ENCODE measurements at regions not wholly inside any gene's neighbourhood (a gene's known extent, or its start where the extent isn't known, plus 50 kb on each side); places are given as distances from the start of the nearest gene placed in this dataset.

DNA sequence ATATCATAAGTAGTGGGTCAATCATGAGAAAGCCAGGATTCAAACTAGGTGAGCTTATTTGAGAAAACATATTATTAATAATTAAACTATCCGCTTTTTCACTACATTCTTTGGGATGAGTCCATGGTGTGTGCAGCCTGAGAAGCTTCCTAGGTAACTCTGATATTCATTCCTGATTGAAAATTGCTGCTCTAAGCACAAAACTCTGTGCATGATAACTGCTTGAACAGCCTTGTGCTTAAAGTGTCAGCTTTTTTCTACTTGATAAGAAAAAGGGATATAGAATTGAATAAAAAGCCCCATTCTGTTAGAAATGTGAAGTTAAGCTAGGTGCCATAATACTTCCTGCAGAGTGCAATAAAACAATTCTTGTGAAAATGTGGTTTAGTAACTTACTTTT is 343.5 kb upstream of the LUZP2 start:
- TF ChIP-seq, protein P1, sequence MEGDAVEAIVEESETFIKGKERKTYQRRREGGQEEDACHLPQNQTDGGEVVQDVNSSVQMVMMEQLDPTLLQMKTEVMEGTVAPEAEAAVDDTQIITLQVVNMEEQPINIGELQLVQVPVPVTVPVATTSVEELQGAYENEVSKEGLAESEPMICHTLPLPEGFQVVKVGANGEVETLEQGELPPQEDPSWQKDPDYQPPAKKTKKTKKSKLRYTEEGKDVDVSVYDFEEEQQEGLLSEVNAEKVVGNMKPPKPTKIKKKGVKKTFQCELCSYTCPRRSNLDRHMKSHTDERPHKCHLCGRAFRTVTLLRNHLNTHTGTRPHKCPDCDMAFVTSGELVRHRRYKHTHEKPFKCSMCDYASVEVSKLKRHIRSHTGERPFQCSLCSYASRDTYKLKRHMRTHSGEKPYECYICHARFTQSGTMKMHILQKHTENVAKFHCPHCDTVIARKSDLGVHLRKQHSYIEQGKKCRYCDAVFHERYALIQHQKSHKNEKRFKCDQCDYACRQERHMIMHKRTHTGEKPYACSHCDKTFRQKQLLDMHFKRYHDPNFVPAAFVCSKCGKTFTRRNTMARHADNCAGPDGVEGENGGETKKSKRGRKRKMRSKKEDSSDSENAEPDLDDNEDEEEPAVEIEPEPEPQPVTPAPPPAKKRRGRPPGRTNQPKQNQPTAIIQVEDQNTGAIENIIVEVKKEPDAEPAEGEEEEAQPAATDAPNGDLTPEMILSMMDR (conservative IDR thresholded peaks at IDR 0.05) = no peak
- TF ChIP-seq EZH2 (IDR thresholded peaks at IDR 0.05; ENCODE audit: low read depth) = no peak

Data from PC-9 (cell line).